Ramos (cell line): ENCODE measurements at regions not wholly inside any gene's neighbourhood (a gene's known extent, or its start where the extent isn't known, plus 50 kb on each side); places are given as distances from the start of the nearest gene placed in this dataset.

Source experiments
- in situ Hi-C: fragments of 300-500 bp; cut with MboI; formaldehyde crosslinking; loops from one replicate; pipeline ENCODE4 v1.14.3; 2022; ENCODE audit warnings: low sequenced_read_pairs; ENCODE audit not compliant: unreplicated experiment

- in situ Hi-C loops: no loop called here
Measured at GRCh38 chr6:143621876-143622605, 55.7 kb upstream of the PHACTR2 start.

DNA sequence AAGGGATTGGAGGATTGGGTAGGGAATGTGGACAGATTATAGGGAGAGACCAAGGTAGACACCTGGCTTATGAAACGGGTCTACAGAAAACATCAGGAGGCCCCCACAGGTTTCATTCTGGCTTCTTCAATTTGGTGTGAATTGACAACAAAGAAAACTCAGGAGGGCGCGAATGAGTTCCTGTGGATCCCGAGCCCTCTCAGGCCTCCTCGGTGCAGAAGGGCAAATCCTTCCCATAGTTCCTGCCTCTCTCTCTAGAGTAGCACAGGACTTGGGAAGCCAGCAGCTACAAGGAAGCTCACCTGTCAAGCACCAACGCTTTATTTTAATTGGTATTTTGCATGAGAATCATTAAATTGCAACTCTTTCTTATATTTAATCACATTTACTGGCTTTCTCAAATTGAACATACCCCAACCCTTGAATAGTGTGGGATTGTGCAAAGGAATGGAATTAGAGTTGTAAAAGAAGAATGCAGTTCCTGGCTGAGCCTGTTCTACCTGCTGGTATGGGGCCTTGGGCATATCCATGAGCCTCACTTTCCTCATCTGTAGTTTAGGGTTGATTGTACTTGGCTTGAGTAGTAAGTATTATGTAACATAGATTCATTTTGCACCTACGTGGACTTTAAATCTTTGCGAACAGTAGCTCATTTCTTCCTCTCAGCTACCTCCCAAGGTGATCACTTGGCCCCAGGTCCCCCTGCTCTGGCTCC, 56.4 kb upstream of the PHACTR2 start:
- in situ Hi-C loops: no loop called here

DNA sequence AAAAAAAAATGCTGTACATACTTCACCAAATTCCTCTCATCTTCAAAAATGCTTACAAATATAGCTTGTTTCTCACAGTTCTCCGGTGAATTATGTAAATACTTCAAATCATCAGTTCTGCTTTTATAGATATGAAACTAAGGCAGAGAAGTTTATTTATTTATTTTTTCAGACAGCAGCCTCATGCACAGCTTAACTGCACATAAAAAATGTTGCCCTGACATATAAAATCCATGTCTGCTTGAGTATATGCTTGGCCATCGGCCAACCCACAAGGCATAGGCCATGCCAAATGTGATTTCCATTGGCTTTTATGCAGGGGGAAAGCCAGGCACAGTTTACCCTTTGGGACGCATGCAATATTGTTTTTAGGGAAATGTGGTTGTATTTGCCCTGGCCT, 57.3 kb upstream of the PHACTR2 start:
- in situ Hi-C loops: no loop called here

- in situ Hi-C loops: no loop called here
Measured at GRCh38 chr6:143619824-143620401, 57.9 kb upstream of the PHACTR2 start.

DNA sequence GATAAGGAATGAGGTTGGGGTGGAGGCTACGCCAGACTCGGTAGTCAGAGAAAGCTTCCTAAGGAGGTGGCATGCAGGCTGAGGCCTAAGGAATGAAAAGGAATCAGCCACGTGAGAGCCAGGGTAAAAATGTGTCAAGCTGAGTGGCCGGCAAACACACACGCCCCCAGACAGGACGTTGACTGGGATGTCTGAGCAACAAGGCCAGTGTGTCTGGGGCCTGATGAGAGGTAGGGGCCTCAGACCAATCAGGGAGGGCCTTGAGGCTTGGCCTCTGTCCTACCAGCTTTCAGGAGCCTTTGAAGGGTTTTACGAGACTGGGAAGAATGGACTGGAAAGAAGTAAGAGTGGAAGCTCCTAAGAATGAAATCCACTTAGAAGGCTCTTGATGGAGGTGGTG, 61.0 kb upstream of the PHACTR2 start:
- in situ Hi-C loops: no loop called here

DNA sequence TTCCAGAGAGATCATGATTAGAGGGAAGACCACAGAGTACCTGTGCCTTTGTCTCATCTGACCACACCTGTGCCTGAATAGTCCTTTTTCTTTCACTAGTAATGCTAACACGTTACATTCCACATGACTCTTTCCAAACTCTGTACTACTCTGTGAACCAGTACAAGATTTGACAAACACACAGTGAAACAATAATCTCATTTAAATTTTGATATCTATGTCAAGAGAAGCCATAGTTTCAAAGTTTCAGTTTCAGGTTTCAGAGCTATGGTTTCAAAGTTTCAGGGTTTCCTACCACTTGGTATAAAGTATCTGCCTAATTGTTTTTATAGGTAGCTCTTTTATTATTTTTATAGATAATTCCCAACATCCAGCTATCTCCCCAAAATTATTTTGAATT, 62.0 kb upstream of the PHACTR2 start:
- in situ Hi-C loops: no loop called here

DNA sequence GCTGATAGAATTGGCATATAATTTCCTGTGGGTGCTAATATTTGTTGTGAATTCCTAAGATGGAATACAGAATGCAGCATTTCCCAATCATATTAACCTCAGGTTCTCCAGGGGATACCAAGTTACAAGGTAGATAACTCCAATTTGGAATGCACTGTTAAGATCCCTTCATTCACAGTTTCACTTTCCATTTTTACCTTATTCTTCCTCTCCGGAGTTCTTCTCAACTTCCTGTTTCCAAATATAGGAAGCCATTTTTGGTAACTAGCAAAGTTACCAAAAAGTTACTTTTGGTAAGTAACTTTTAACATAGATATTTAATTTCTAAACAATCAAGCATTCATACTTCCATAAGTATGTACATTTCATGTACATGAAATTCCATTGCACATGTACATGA, 63.5 kb upstream of the PHACTR2 start:
- in situ Hi-C loops: no loop called here

DNA sequence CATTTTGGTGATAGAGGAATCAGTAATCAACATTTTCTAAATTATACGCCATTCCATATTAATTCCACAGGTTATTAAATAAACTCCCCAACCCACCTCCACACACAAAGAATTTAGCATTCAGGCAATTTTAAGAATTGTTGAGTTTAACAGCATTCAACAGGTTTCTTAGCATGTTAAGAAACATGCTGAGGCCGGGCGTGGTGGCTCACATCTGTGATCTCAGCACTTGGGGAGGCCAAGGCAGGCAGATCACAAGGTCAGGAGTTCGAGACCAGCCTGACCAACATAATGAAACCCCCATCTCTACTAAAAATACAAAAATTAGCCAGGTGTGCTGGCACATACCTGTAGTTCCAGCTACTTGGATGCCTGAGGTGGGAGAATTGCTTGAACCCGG, 64.0 kb upstream of the PHACTR2 start:
- in situ Hi-C loops: no loop called here

DNA sequence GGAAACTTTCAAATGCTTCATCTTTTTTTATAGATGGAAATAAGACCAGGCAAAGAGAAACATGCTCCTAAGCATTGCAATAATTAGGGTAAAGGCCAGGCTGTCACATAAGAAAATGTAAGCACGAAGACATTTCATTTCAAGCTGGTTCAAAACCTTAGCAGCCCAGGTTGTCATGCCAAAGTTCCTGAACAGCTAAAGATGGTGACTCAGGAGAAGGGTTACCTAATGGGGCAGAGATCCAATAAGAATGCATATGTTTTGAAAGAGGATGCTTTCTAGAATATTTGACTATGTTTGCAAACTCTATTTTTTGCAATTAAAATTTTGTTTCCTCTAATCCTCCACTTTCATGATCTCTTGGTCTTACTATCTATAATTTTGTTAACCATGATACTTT, 65.6 kb upstream of the PHACTR2 start:
- in situ Hi-C loops: no loop called here

- in situ Hi-C loops: no loop called here
Measured at GRCh38 chr6:143611580-143611979, 66.2 kb upstream of the PHACTR2 start.

GRCh38 chr6:143609972-143610371, 67.8 kb upstream of the PHACTR2 start:
- in situ Hi-C loops: no loop called here

- in situ Hi-C loops: no loop called here
Measured at GRCh38 chr6:143609501-143609900, 68.3 kb upstream of the PHACTR2 start.

GRCh38 chr6:143608906-143609305, 68.9 kb upstream of the PHACTR2 start:
- in situ Hi-C loops: no loop called here

DNA sequence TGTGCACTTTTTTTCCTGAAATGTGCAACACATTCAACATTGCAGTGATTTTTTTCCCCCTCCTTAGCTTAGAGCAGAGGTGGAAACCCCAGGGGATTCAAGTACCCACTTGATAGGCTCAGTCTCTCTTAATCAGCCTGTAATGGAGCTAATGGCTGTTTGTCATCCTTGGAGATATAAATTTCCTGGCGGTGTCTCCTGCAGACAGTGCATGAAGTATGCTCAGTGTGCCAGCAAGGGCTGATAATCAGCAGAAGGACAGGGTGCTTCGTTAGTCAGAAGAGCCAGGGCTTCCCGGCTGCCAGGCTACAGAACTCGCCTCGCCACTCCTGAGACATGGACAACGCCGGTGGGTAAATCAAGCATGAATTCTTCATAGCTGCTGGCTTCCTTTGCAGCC, 69.8 kb upstream of the PHACTR2 start:
- in situ Hi-C loops: no loop called here

DNA sequence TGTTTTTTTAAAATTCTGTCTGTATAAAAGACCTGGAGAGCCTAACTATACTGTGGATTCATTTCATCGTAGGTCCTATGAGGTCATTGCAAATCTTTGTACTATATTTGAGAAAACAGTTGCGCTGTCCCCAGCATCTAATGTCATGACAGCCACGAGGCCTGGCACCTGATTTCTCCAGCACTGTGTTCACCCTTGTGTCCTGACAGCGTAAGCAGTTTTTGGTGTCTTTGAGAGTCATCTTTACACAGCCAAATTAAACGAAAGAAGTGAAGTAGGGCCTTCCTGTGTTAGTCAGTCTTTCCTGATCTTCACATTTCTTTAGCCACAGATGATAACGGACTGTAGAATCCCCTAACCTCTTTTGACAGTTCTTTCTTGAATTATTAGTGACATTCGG, 70.6 kb upstream of the PHACTR2 start:
- in situ Hi-C loops: no loop called here

GRCh38 chr6:143605906-143606521, 71.8 kb upstream of the PHACTR2 start:
- in situ Hi-C loops: no loop called here

GRCh38 chr6:143603455-143603854, 74.3 kb upstream of the PHACTR2 start:
- in situ Hi-C loops: no loop called here

DNA sequence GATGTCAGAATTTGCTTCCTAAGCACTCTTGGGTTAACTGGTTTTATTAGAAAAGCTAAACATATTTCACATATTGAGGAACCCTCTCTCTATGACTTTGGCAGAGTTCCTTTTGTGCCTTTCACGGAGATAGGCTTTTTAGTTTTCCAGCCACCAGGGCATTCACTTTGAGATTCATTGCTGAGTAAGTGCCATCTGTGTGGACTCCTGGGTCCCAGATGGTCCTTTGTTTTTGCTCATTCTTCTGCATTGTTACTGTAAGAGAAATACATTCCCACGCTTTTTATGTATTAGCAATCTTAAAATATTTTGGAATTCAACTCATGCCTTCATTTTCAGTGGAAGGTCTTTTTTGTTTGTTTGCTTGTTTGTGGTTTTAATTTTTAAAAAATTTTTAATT, 76.3 kb upstream of the PHACTR2 start:
- in situ Hi-C loops: no loop called here

- in situ Hi-C loops: no loop called here
Measured at GRCh38 chr6:143600821-143601220, 76.9 kb upstream of the PHACTR2 start.

- in situ Hi-C loops: no loop called here
Measured at GRCh38 chr6:143598466-143599080, 79.2 kb upstream of the PHACTR2 start.

GRCh38 chr6:143596866-143597265, 80.9 kb upstream of the PHACTR2 start:
- in situ Hi-C loops: no loop called here
